GM13977 (cell line): ENCODE measurements at regions not wholly inside any gene's neighbourhood (a gene's known extent, or its start where the extent isn't known, plus 50 kb on each side); places are given as distances from the start of the nearest gene placed in this dataset.
"Not testable (repeated sequence)": the region's sequence is repeated elsewhere in the genome, so short reads cannot be mapped to it uniquely, and the experiment has no call there.

Experiments
- DNase-seq: peaks from one replicate; pipeline ENCODE4 v3.0.0; 2012; ENCODE audit warnings: low spot score
- in situ Hi-C: fragments of 300-500 bp; cut with MboI; formaldehyde crosslinking; loops from one replicate; pipeline ENCODE4 v1.12.0; 2022; ENCODE audit warnings: low sequenced_read_pairs, low pct_unique_long_range_greater_than_20kb, mixed read lengths, inconsistent platforms; ENCODE audit not compliant: unreplicated experiment
- TF ChIP-seq, protein P1 (sequence below): IDR thresholded peaks from 2 replicates; pipeline ENCODE4 v1.5.1; 2012; ENCODE audit warnings: mild to moderate bottlenecking, control low read depth; ENCODE audit not compliant: insufficient read depth; ENCODE audit errors: extremely low read depth, missing control alignments

- TF ChIP-seq, protein P1, sequence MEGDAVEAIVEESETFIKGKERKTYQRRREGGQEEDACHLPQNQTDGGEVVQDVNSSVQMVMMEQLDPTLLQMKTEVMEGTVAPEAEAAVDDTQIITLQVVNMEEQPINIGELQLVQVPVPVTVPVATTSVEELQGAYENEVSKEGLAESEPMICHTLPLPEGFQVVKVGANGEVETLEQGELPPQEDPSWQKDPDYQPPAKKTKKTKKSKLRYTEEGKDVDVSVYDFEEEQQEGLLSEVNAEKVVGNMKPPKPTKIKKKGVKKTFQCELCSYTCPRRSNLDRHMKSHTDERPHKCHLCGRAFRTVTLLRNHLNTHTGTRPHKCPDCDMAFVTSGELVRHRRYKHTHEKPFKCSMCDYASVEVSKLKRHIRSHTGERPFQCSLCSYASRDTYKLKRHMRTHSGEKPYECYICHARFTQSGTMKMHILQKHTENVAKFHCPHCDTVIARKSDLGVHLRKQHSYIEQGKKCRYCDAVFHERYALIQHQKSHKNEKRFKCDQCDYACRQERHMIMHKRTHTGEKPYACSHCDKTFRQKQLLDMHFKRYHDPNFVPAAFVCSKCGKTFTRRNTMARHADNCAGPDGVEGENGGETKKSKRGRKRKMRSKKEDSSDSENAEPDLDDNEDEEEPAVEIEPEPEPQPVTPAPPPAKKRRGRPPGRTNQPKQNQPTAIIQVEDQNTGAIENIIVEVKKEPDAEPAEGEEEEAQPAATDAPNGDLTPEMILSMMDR: no peak
- no peak for DNase-seq
- in situ Hi-C loops: no loop called here
These were observed 1073.9 kb downstream of the PLOD2 start for GRCh38 chr3:145087038-145087437.

GRCh38 chr3:145088917-145089316, 1072.1 kb downstream of the PLOD2 start:
- DNase-seq: no peak
- TF ChIP-seq, protein P1: no peak
- in situ Hi-C loops: no loop called here

- no peak for DNase-seq
- TF ChIP-seq, protein P1: no peak
- in situ Hi-C loops: no loop called here
These were observed 1071.6 kb downstream of the PLOD2 start for GRCh38 chr3:145089337-145089736.

DNA sequence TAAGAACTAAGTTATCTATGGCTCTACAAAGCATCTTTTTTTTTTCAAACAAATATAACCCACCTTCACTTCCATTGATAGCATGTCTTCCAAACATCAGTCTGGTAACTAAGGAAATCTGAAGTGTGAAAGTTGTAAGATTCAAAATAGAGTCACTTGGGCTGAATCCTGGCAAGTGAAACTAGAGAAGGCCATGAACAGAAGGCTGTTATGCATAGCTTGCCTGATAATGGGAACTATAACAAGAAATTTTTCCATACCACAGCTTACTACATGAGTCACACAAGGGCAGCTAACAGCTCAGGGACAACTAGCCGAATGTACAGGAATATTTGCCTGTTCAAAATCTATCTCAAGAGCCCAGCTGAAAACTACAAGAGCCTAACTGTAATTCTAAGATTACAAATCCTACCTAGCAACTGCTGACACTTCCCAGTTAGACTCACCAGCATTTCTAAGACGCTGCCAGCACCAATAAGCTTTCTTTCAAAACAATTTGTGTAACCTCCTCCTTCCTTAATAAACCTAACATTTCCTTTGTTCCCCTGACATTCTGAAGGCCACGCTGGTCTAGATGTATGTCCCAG, 1066.5 kb downstream of the PLOD2 start:
- in situ Hi-C loops: no loop called here
- TF ChIP-seq, protein P1: no peak
- peak; percentile 28 for DNase-seq

GRCh38 chr3:145111141-145111540, 1049.8 kb downstream of the PLOD2 start:
- in situ Hi-C loops, DNase-seq: not testable (repeated sequence)

GRCh38 chr3:145116769-145117168, 1044.2 kb downstream of the PLOD2 start:
- DNase-seq: no peak
- TF ChIP-seq, protein P1: no peak
- in situ Hi-C loops: no loop called here

DNA sequence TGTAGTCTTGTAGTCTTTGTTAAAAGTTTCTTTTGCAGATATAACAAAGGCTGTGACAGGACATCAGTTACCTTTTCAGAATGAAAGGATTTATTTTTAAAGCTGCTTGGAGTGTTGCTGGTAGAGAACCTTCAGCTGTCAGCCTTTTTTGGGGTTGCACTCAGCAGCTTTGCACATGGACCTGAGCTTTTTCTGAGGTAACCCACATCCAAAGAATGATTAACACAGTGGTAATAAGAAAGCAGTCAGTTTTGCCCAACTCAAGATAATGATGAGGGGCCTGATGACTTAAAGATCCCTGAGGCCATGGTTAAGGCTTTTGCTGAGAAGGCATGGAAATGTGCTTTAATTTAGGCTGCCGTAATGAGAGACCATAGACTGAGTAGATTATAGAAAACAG, 1042.7 kb downstream of the PLOD2 start:
- TF ChIP-seq, protein P1: no peak
- DNase-seq: no peak
- in situ Hi-C loops: no loop called here
